ENCODE measurements at regions not wholly inside any gene's neighbourhood (a gene's known extent, or its start where the extent isn't known, plus 50 kb on each side); places are given as distances from the start of the nearest gene placed in this dataset.
"Not testable (repeated sequence)": the region's sequence is repeated elsewhere in the genome, so short reads cannot be mapped to it uniquely, and the experiment has no call there.

DNA sequence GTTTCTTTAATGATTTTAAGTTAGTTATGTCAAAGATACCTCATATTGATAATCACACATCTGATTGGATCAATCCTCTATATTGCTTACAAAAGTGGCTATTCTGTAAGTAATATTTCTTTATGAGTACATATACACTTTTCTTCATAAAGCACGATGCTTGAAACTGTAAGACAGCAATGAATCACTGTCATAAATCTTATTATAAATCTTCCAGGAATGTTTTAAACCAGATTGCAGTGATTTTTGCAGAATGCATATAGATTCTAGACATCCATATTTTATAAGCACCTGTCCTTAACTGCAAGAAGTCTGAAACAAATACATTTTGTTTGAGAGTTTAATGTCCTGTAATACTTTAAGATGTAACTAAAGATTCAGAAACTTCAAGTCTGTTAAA is 367.0 kb upstream of the FANCL start:
- no peak for DNase-seq (ENCODE audit: low spot score)

DNA sequence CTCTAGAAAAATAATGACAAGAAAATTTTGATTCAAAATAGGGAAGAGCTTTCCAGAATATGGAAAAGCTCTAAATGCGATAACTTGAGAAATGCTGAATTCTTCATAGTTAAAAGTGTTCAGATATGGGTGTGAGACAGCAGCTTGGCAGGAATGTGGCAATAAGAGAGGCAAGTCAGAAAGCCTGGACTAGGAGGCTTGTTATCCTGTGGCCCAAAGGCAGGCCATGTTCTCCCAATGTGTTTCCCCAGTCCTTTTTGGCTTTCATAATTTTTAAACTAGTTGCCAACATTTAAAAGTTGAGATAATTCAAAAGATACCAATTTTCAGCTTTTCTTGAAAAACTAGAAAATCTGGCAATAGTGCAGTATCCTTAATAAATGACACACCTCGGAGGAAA is 366.3 kb upstream of the FANCL start:
- DNase-seq (ENCODE audit: low spot score) = no peak
- H3K9me3 Mint-ChIP-seq = no peaks in the 10 kb centered on the region
- H3K4me1 Mint-ChIP-seq (ENCODE audit: low read depth in 2 of 2) = no peaks in the 10 kb centered on the region
- peaks cover 4 to 19% of the 10 kb centered on the region in 2 donors for H3K27me3 Mint-ChIP-seq
- H3K27ac Mint-ChIP-seq = no peak overlapping the region
- H3K36me3 Mint-ChIP-seq = no peaks in the 10 kb centered on the region
- H3K4me3 Mint-ChIP-seq = no peak overlapping the region
- ATAC-seq = no peak

More for the DNA sequence above, 367.0 kb upstream of the FANCL start:
- no peak overlapping the region for H3K4me3 Mint-ChIP-seq
- peaks cover 4 to 19% of the 10 kb centered on the region in 2 donors for H3K27me3 Mint-ChIP-seq
- no peaks in the 10 kb centered on the region for H3K36me3 Mint-ChIP-seq
- H3K9me3 Mint-ChIP-seq = no peaks in the 10 kb centered on the region
- no peak overlapping the region for H3K27ac Mint-ChIP-seq
- no peaks in the 10 kb centered on the region for H3K4me1 Mint-ChIP-seq (ENCODE audit: low read depth in 2 of 2)
- ATAC-seq = no peak

DNA sequence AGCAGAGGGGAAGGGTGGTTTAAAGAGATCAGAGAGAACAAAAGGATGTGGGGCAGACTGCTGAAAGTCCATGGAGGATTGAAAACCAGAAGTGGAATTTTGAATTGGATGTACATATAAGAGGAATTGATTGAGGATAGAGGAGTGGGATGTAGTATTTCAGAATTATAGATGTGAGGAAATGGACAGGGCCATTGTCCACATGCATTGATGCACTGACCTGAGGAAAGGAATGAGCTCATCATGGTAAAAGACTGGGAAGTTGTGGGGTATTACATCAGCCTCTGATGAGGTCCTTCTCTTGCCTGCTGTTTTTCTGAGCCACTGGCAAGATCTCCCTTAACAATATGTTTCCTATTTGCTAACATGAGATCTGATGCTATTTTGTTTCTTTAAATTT is 365.7 kb upstream of the FANCL start:
- Mint-ChIP-seq H3K4me1 (ENCODE audit: low read depth in 2 of 2) (no peaks in the 10 kb centered on the region), H3K27ac (no peak overlapping the region), H3K36me3 (no peaks in the 10 kb centered on the region), H3K27me3 (peaks cover 4 to 19% of the 10 kb centered on the region in 2 donors), H3K4me3 (no peak overlapping the region), H3K9me3 (no peaks in the 10 kb centered on the region)
- ATAC-seq (no peak), DNase-seq (ENCODE audit: low spot score) (no peak)

DNA sequence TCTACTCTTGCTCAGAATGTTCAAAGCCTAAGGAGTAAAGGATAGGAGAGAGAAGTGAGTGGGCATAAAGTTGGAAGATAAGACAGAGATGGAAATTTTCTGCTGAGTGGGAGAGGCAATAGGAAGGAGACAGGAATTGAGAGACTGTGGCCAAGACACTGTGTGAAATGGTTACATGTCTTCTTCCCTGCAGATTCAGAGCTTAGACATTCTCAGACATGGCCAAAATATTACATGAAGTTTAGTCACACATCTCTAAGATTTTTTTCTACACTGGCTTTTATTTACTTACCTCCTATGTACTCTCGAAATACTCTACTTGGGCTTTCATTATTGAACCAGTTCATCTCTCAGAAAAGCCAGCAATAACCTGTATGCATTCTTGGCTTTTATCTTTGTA is 363.0 kb upstream of the FANCL start:
- no peak for DNase-seq (ENCODE audit: low spot score)
- ATAC-seq = no peak
- Mint-ChIP-seq H3K9me3 (no peaks in the 10 kb centered on the region), H3K27ac (no peak overlapping the region), H3K4me3 (no peak overlapping the region), H3K4me1 (ENCODE audit: low read depth in 2 of 2) (peaks cover 0 to under 1% of the 10 kb centered on the region in 2 donors), H3K27me3 (peaks cover 4 to 5% of the 10 kb centered on the region in 2 donors), H3K36me3 (no peaks in the 10 kb centered on the region)

DNA sequence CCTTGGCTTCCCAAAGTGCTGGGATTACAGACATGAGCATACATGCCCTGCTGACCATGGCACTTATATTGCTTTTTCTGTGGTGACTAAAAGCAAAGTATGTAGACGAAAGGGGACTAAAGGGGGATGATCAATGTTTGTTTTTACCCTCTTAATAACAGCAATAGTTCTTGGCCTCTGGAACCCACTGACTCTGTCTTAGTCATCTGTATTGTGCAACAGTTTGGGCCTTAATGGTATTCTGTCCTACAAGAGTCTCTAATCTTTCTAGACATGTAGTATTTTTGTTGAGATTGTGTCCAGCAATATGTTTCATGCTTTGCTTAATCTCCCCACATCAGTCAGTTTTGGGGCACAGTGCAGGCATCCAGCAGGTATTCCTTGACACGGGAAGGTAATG is 359.9 kb upstream of the FANCL start:
- Mint-ChIP-seq H3K4me3 (no peak overlapping the region), H3K36me3 (no peaks in the 10 kb centered on the region), H3K27me3 (peaks cover 0 to 5% of the 10 kb centered on the region in 2 donors), H3K4me1 (ENCODE audit: low read depth in 2 of 2) (peaks cover 0 to 10% of the 10 kb centered on the region in 2 donors), H3K9me3 (no peaks in the 10 kb centered on the region), H3K27ac (no peak overlapping the region)
- DNase-seq (ENCODE audit: low spot score) (no peak), ATAC-seq (no peak)

DNA sequence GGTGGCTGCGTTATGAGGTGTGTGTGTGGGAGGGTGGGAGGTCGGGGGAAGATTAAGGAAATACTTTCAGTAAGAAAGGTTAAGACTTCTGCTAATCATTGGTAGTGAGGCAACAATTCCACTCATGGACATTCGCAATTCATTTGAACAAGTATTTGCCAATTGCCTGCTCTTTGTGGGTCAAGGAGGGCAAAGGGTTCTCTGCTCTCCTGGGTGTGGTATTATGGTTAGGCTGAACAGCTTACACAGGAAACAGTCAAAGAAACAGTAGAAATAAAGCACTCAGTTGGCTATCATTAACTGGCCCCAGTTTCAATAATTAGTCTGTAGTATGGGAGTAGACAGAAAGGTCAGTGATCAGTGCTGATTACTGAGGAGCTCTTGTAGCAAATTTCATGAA is 357.0 kb upstream of the FANCL start:
- Mint-ChIP-seq H3K27ac (no peak overlapping the region), H3K27me3 (no peaks in the 10 kb centered on the region), H3K4me1 (ENCODE audit: low read depth in 2 of 2) (peaks cover 0 to 10% of the 10 kb centered on the region in 2 donors), H3K9me3 (no peaks in the 10 kb centered on the region), H3K36me3 (no peaks in the 10 kb centered on the region), H3K4me3 (no peak overlapping the region)
- no peak for ATAC-seq
- DNase-seq (ENCODE audit: low spot score) = no peak

DNA sequence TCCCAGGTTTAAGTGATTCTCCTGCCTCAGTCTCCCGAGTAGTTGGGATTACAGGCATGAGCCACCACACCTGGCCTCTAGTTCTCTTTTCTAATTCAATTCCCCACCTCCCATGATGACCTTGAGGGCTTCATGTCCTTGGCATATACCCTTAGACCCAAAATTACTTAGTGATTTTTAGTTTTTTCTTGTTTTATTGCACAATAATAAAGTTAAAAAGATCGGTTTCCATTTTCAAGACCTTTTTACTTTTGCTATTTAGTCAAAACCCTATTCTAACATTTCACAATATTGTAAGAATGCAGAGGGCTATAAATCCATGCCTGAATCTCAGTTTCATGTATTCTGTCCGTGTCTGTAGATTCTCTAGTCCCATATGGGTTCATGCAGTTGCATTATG is 354.6 kb upstream of the FANCL start:
- peaks cover 0 to 10% of the 10 kb centered on the region in 2 donors for H3K4me1 Mint-ChIP-seq (ENCODE audit: low read depth in 2 of 2)
- H3K9me3 Mint-ChIP-seq = no peaks in the 10 kb centered on the region
- no peaks in the 10 kb centered on the region for H3K36me3 Mint-ChIP-seq
- DNase-seq (ENCODE audit: low spot score) (no peak), ATAC-seq (no peak)
- no peak overlapping the region for H3K4me3 Mint-ChIP-seq
- H3K27ac Mint-ChIP-seq = no peak overlapping the region
- peaks cover 0 to 2% of the 10 kb centered on the region in 2 donors for H3K27me3 Mint-ChIP-seq

DNA sequence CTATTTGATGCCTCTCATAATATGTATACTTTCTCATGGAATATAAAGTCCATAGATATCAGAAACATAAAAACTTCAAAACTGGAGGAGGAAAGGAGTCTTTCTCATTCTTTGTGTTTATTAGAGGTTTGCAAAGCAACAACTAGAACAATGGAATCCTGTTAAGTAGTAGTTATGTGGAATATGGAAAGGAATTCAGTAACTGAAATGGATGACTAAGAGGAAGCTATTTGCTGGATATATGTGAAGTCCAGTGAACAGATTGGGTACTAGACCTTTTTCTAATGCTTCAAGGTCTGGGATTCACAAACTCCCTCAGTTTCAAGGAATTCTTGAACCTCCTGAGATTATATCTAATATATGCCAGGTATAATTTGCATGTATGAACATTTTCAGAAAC is 353.6 kb upstream of the FANCL start:
- Mint-ChIP-seq H3K4me3 (no peak overlapping the region), H3K9me3 (no peaks in the 10 kb centered on the region), H3K36me3 (no peaks in the 10 kb centered on the region), H3K27ac (no peak overlapping the region), H3K27me3 (peaks cover 0 to 7% of the 10 kb centered on the region in 2 donors), H3K4me1 (ENCODE audit: low read depth in 2 of 2) (peaks cover 0 to 10% of the 10 kb centered on the region in 2 donors)
- DNase-seq (ENCODE audit: low spot score) = no peak
- ATAC-seq = no peak

DNA sequence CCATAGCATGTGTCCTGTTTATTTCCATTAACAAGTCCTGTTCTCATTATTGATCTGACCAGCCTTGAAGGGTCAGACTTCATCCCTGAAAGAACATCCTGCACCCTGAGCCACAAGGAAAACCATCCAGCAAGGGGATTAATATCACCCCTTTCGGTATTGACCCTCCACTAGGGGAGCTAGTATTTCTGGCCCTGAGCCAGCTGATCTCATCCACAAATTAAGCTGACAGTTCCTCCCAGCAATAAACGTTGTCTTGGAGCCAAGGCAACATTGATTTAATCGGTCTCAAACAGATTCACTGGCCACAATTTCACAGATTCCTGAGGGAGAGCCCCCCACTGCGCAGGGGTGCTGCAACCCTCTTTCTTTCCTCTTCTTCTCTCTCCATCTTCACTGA is 353.1 kb upstream of the FANCL start:
- DNase-seq (ENCODE audit: low spot score) (no peak), ATAC-seq (no peak)
- H3K36me3 Mint-ChIP-seq = no peaks in the 10 kb centered on the region
- H3K9me3 Mint-ChIP-seq = no peaks in the 10 kb centered on the region
- peaks cover 0 to 10% of the 10 kb centered on the region in 2 donors for H3K4me1 Mint-ChIP-seq (ENCODE audit: low read depth in 2 of 2)
- peaks cover 0 to 7% of the 10 kb centered on the region in 2 donors for H3K27me3 Mint-ChIP-seq
- H3K4me3 Mint-ChIP-seq = no peak overlapping the region
- H3K27ac Mint-ChIP-seq = no peak overlapping the region

DNA sequence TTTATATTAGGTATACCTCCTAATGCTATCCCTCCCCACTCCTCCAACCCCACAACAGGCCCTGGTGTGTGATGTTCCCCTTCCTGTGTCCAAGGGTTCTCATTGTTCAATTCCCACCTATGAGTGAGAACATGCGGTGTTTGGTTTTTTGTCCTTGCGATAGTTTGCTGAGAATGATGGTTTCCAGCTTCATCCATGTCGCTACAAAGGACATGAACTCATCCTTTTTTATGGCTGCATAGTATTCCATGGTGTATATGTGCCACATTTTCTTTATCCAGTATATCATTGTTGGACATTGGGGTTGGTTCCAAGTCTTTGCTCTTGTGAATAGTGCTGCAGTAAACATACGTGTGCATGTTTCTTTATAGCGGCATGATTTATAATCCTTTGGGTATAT is 345.1 kb upstream of the FANCL start:
- H3K4me3 Mint-ChIP-seq; H3K36me3 Mint-ChIP-seq; ATAC-seq; H3K27ac Mint-ChIP-seq; H3K9me3 Mint-ChIP-seq; H3K27me3 Mint-ChIP-seq; DNase-seq (ENCODE audit: low spot score); H3K4me1 Mint-ChIP-seq (ENCODE audit: low read depth in 2 of 2): not testable (repeated sequence)

DNA sequence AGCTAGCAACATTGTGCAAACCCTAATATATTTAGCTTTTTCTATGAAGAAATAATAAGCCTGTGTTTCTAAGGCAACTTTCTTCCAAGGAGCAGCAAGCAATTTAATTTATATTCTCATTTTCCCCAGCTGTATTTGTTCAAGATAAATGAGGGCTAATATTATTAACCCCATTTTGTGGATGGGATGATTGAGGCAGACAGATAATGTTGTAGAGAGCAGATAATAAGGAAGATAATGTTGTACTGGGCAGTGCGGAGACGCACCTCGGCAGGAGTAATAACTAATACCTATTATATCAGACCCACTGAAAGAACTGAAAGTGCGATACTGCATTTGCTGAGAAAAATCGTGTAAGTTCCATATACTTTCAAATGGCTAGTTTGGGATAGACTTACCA is 344.1 kb upstream of the FANCL start:
- no peak for DNase-seq (ENCODE audit: low spot score)
- H3K4me3 Mint-ChIP-seq = no peak overlapping the region
- ATAC-seq = no peak
- H3K4me1 Mint-ChIP-seq (ENCODE audit: low read depth in 2 of 2) = no peaks in the 10 kb centered on the region
- no peak overlapping the region for H3K27ac Mint-ChIP-seq
- no peaks in the 10 kb centered on the region for H3K9me3 Mint-ChIP-seq
- peaks cover under 1 to 2% of the 10 kb centered on the region in 2 donors for H3K27me3 Mint-ChIP-seq
- H3K36me3 Mint-ChIP-seq = no peaks in the 10 kb centered on the region

DNA sequence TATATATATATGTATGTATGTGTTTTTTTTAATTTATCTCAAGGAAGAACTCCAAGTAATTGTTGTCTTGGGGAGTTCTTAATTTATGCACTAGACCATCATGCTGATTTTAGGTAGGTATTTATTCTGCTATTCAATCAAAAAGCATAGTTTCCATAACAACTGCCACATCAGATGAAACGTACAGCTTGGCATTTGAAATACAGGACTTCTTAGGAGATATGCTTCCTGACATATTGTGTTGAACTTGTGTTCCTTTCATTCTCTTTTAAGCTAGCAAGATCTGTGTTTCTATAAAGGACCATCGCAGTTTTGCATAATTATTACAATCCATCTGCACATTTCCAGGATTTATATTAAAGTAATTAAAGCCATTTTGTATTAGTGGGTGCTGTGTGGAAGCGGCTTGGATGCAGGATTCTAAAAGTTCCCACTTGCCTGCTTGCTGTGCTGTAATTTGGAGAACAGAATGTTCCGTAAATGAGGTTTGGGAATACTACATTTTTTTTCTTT is 343.5 kb upstream of the FANCL start:
- no peak overlapping the region for H3K27ac Mint-ChIP-seq

DNA sequence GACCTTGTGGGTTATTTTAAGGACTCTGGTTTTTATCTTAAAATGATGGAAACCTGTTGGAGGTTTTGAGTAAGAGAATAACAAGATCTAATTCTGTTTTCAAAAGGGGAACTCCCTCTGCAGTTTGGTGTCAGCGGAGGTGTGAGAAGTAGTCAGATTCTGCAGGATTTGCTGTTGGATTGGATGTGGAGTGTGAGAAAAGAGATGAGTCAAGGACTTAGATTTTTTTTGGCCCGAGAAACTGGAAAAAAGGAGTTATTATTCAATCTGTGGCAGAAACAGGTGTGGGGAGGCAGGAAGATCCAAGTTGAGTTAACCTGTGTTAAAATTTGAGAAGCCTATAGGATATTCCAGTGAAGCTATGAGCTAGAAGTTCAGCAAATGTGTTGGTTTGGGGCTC is 337.2 kb upstream of the FANCL start:
- DNase-seq (ENCODE audit: low spot score) (no peak), ATAC-seq (no peak)
- no peak overlapping the region for H3K4me3 Mint-ChIP-seq
- H3K9me3 Mint-ChIP-seq = no peaks in the 10 kb centered on the region
- no peaks in the 10 kb centered on the region for H3K36me3 Mint-ChIP-seq
- peaks cover 0 to 3% of the 10 kb centered on the region in 2 donors for H3K27me3 Mint-ChIP-seq
- H3K27ac Mint-ChIP-seq = no peak overlapping the region
- no peaks in the 10 kb centered on the region for H3K4me1 Mint-ChIP-seq (ENCODE audit: low read depth in 2 of 2)

More for the DNA sequence above, 343.5 kb upstream of the FANCL start:
- Mint-ChIP-seq H3K27me3 (peaks cover 0 to 2% of the 10 kb centered on the region in 2 donors), H3K9me3 (no peaks in the 10 kb centered on the region), H3K4me1 (ENCODE audit: low read depth in 2 of 2) (no peaks in the 10 kb centered on the region), H3K4me3 (no peak overlapping the region), H3K36me3 (no peaks in the 10 kb centered on the region)
- DNase-seq (ENCODE audit: low spot score) (no peak), ATAC-seq (no peak)

DNA sequence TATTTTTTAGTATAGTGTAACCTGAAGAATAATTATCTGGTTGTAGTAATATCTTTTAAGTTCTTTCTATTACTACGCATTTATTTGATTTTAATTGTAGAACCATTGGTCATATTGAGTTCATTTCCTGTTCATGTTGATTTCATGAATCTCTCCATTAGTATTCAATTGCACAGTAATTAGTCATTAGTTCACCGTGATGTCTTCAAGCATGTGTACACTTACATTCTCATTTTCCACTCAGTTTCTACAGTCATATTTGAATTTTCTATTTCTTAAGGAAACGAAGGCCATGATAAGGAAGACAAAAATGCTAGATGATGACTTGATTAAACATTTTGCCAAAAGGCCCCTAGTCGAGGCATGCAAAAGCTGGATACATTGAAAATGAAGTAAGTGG is 333.7 kb upstream of the FANCL start:
- peaks cover 0 to 3% of the 10 kb centered on the region in 2 donors for H3K27me3 Mint-ChIP-seq
- no peak for ATAC-seq
- DNase-seq (ENCODE audit: low spot score) = no peak
- peaks cover 17% of the 10 kb centered on the region in 2 donors for H3K4me1 Mint-ChIP-seq (ENCODE audit: low read depth in 2 of 2)
- no peak overlapping the region for H3K4me3 Mint-ChIP-seq
- H3K36me3 Mint-ChIP-seq = no peaks in the 10 kb centered on the region
- no peaks in the 10 kb centered on the region for H3K9me3 Mint-ChIP-seq
- no peak overlapping the region for H3K27ac Mint-ChIP-seq

DNA sequence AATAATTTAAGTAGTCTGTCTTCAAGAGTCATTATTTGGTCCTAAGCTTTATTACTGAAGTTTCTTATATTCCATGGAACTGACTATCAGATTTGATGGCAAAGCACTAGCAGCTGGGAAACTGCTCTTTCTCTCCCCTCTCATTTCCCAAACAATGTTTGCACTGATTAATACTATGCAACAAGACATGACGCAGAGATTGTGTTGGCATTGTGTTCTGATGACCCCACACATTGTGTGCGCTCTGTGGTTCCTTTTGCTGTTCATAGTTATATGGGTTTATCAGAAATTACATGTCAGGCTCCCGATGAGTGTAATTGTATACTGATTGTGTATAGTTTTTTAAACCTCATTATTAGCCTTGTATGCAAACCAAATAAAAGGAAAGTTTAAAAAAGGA is 331.6 kb upstream of the FANCL start:
- Mint-ChIP-seq H3K4me1 (ENCODE audit: low read depth in 2 of 2) (peaks cover 30 to 31% of the 10 kb centered on the region in 2 donors), H3K4me3 (no peak overlapping the region), H3K9me3 (no peaks in the 10 kb centered on the region), H3K36me3 (no peaks in the 10 kb centered on the region), H3K27ac (no peak overlapping the region), H3K27me3 (peaks cover 0 to under 1% of the 10 kb centered on the region in 2 donors)
- DNase-seq (ENCODE audit: low spot score) (no peak), ATAC-seq (no peak)

Data from natural killer cell treated with Interleukin-12 subunit alpha and Interleukin-12 subunit beta and Interleukin-15 and Interleukin-18, amount 100 ng/mL, for 72 hours (primary cell).